Loucy (cell line): ENCODE measurements at regions not wholly inside any gene's neighbourhood (a gene's known extent, or its start where the extent isn't known, plus 50 kb on each side); places are given as distances from the start of the nearest gene placed in this dataset.

Experiments
- H2AFZ ChIP-seq: fragments of 200-600 bp; sonication (generic); 2 replicates; pipeline ENCODE4 v1.6.0; 2016; ENCODE audit warnings: antibody characterized with exemption, mild to moderate bottlenecking, low read length, moderate library complexity
- H3F3A ChIP-seq: fragments of 200-600 bp; 2 replicates; pipeline ENCODE4 v1.6.0; 2016; ENCODE audit warnings: antibody characterized with exemption, low read depth, mild to moderate bottlenecking
- H3K27me3 ChIP-seq: fragments of 200-600 bp; sonication (generic); 2 replicates; pipeline ENCODE4 v1.6.1; 2014; ENCODE audit warnings: low read length, mild to moderate bottlenecking; ENCODE audit not compliant: insufficient read depth, poor library complexity, severe bottlenecking
- H3K36me3 ChIP-seq: fragments of 200-600 bp; sonication (generic); 2 replicates; pipeline ENCODE4 v1.6.1; 2016; ENCODE audit warnings: low read length; ENCODE audit not compliant: insufficient read depth
- H3K4me1 ChIP-seq: fragments of 200-600 bp; sonication (generic); 2 replicates; pipeline ENCODE4 v1.5.1; 2014; ENCODE audit warnings: low read length, mild to moderate bottlenecking; ENCODE audit not compliant: insufficient read depth, poor library complexity, severe bottlenecking
- H3K4me2 ChIP-seq: fragments of 200-600 bp; sonication (generic); 2 replicates; pipeline ENCODE4 v1.6.0; 2014; ENCODE audit warnings: antibody characterized with exemption, low read length, low read depth, mild to moderate bottlenecking; ENCODE audit not compliant: poor library complexity, severe bottlenecking
- H3K4me3 ChIP-seq: fragments of 200-600 bp; sonication (generic); 2 replicates; pipeline ENCODE4 v1.5.1; 2014; ENCODE audit warnings: low read length, mild to moderate bottlenecking, mixed read lengths; ENCODE audit not compliant: poor library complexity, severe bottlenecking
- H3K79me2 ChIP-seq: fragments of 200-600 bp; sonication (generic); 2 replicates; pipeline ENCODE4 v1.6.1; 2014; ENCODE audit warnings: low read length; ENCODE audit not compliant: insufficient read depth
- H3K9ac ChIP-seq: fragments of 200-600 bp; sonication (generic); 2 replicates; pipeline ENCODE4 v1.6.0; 2014; ENCODE audit warnings: mild to moderate bottlenecking, low read depth, low read length, moderate library complexity; ENCODE audit not compliant: poor library complexity, severe bottlenecking
- H3K9me2 ChIP-seq: fragments of 200-600 bp; sonication (generic); replicated peaks from 2 replicates; pipeline ENCODE4 v1.6.1; 2016; ENCODE audit warnings: low read depth, low read length, mixed read lengths
- H3K9me3 ChIP-seq: fragments of 200-600 bp; sonication (generic); 2 replicates; pipeline ENCODE4 v1.6.1; 2014; ENCODE audit warnings: mild to moderate bottlenecking, antibody characterized with exemption, low read length, low read depth; ENCODE audit not compliant: insufficient read depth
- H4K20me1 ChIP-seq: fragments of 200-600 bp; sonication (generic); 2 replicates; pipeline ENCODE4 v1.6.0; 2014; ENCODE audit warnings: antibody characterized with exemption, low read length, mild to moderate bottlenecking; ENCODE audit not compliant: insufficient read depth, poor library complexity, severe bottlenecking
- CTCF ChIP-seq: fragments of 200-600 bp; sonication (generic); conservative IDR thresholded peaks from 2 replicates; pipeline ENCODE4 v1.5.1; 2014; ENCODE audit warnings: mild to moderate bottlenecking, antibody characterized with exemption, low read length
- EZH2phosphoT487 ChIP-seq: fragments of 200-600 bp; IDR thresholded peaks from 2 replicates; pipeline ENCODE4 v1.6.1; 2018; ENCODE audit warnings: antibody characterized with exemption, mild to moderate bottlenecking, moderate library complexity, borderline replicate concordance

- TF ChIP-seq EZH2phosphoT487 = no peak
- TF ChIP-seq CTCF = no peak
- Histone ChIP-seq H3K9me2 (no peaks in the 10 kb centered on the region), H4K20me1 (no peaks in the 10 kb centered on the region), H3K27me3 (no peaks in the 10 kb centered on the region), H3K36me3 (no peaks in the 10 kb centered on the region), H3F3A (no peaks in the 10 kb centered on the region), H2AFZ (no peak overlapping the region), H3K4me3 (no peak overlapping the region), H3K4me2 (no peak overlapping the region), H3K4me1 (no peaks in the 10 kb centered on the region), H3K9me3 (no peaks in the 10 kb centered on the region), H3K9ac (no peak overlapping the region), H3K79me2 (no peaks in the 10 kb centered on the region)
Measured at GRCh38 chr12:105986779-105987684, 151.7 kb downstream of the NUAK1 start.

GRCh38 chr12:105987685-105988035 lies 151.1 kb downstream of the NUAK1 start:
- Histone ChIP-seq H3K4me1 (no peaks in the 10 kb centered on the region), H3K27me3 (no peaks in the 10 kb centered on the region), H3K4me2 (no peak overlapping the region), H3K9me2 (no peaks in the 10 kb centered on the region), H3K9me3 (no peaks in the 10 kb centered on the region), H3K4me3 (no peak overlapping the region), H3K79me2 (no peaks in the 10 kb centered on the region), H2AFZ (no peak overlapping the region), H3K36me3 (no peaks in the 10 kb centered on the region), H3F3A (no peaks in the 10 kb centered on the region), H4K20me1 (no peaks in the 10 kb centered on the region), H3K9ac (no peak overlapping the region)
- TF ChIP-seq CTCF (no peak), EZH2phosphoT487 (no peak)

- Histone ChIP-seq H3K79me2 (no peaks in the 10 kb centered on the region), H3K4me2 (no peak overlapping the region), H3K36me3 (no peaks in the 10 kb centered on the region), H3F3A (no peaks in the 10 kb centered on the region), H3K9me3 (no peaks in the 10 kb centered on the region), H2AFZ (no peak overlapping the region), H3K9me2 (no peaks in the 10 kb centered on the region), H3K4me1 (no peaks in the 10 kb centered on the region), H4K20me1 (no peaks in the 10 kb centered on the region), H3K9ac (no peak overlapping the region), H3K4me3 (no peak overlapping the region), H3K27me3 (no peaks in the 10 kb centered on the region)
- no peak for TF ChIP-seq EZH2phosphoT487
- no peak for TF ChIP-seq CTCF
Measured at GRCh38 chr12:105992849-105993740, 145.7 kb downstream of the NUAK1 start.
